HCT116 (cell line): ENCODE measurements at regions not wholly inside any gene's neighbourhood (a gene's known extent, or its start where the extent isn't known, plus 50 kb on each side); places are given as distances from the start of the nearest gene placed in this dataset.

Source experiments
- ATAC-seq: fragments of 200-7000 bp; cut with Tn5 transposase; 2 replicates; pipeline ENCODE4 v1.9.1; 2020; ENCODE audit warnings: mild to moderate bottlenecking, moderate library complexity
- BruUV-seq: library from RNA; stranded (reverse); fragments of 400-500 nt; replicated peaks from 2 replicates; lab custom pipeline; 2021; lab: Mats Ljungman, UMichigan
- CTCF ChIA-PET: fragments of 300-600 bp; sonication (Branson Sonifier 250); formaldehyde crosslinking; loops from one replicate; lab custom pipeline; 2021; ENCODE audit warnings: antibody characterized with exemption; lab: Charles Lee
- POLR2A ChIA-PET: fragments of 300-600, 350-600 bp; sonication (Branson Sonifier 250); formaldehyde crosslinking; loops from one replicate; lab custom pipeline; 2021; ENCODE audit warnings: antibody characterized with exemption; lab: Charles Lee
- RAD21 ChIA-PET, 2 experiments: fragments of 300-600 bp; sonication (Branson Sonifier 250); formaldehyde crosslinking; loops; one replicate each; lab custom pipeline; 2023; ENCODE audit warnings: low total read pairs in 2 of 2; ENCODE audit not compliant: uncharacterized antibody in 2 of 2, unreplicated experiment in 2 of 2, low non-redundant PET in 1 of 2; lab: Charles Lee
- DNase-seq: peaks from one replicate; pipeline ENCODE4 v3.0.0-alpha.2; 2010; ENCODE audit warnings: low read depth, low spot score
- H2AFZ ChIP-seq: fragments of 200-600 bp; shearing (Covaris generic), sonication (generic); 2 replicates; pipeline ENCODE4 v1.6.1; 2017; ENCODE audit warnings: low read depth, mixed run types, mixed read lengths, antibody characterized with exemption, low read length; ENCODE audit not compliant: poor library complexity, severe bottlenecking
- H3K27ac ChIP-seq: 2 replicates; pipeline ENCODE4 v1.5.1; 2012; ENCODE audit warnings: low read depth, low read length
- H3K27me3 ChIP-seq: fragments of 200-600 bp; sonication (generic); 2 replicates; pipeline ENCODE4 v1.6.1; 2016; ENCODE audit warnings: mixed run types, low read length, mixed read lengths; ENCODE audit not compliant: insufficient read depth
- H3K36me3 ChIP-seq, 2 experiments: fragments of 200-500 bp in 1 of 2; fragments of 200-600 bp in 1 of 2; sonication (Bioruptor generic) in 1 of 2; sonication (generic) in 1 of 2; 2 replicates each; pipeline versions ENCODE4 v1.5.1 to v1.6.1; 2014 to 2016; ENCODE audit warnings: low read length in 2 of 2, inconsistent platforms in 1 of 2, mixed read lengths in 1 of 2, mixed run types in 1 of 2; ENCODE audit not compliant: insufficient read depth in 2 of 2, control insufficient read depth in 1 of 2
- H3K4me1 ChIP-seq, 2 experiments: fragments of 200-600 bp in 1 of 2; sonication (generic) in 1 of 2; 2 replicates each; pipeline versions ENCODE4 v1.5.1 to v1.6.1; 2012 to 2017; ENCODE audit warnings: low read length in 2 of 2, inconsistent platforms in 1 of 2, mild to moderate bottlenecking in 1 of 2, mixed read lengths in 1 of 2, mixed run types in 1 of 2, moderate library complexity in 1 of 2; ENCODE audit not compliant: insufficient read depth in 2 of 2, control insufficient read depth in 1 of 2
- H3K4me2 ChIP-seq: fragments of 200-600 bp; sonication (generic); 2 replicates; pipeline ENCODE4 v1.6.1; 2017; ENCODE audit warnings: mixed run types, low read length, mixed read lengths
- H3K4me3 ChIP-seq, 2 experiments: fragments of 200-600 bp in 1 of 2; sonication (generic) in 1 of 2; replicated peaks in 1 of 2; 2 replicates each; pipeline ENCODE4 v1.5.1; 2011 to 2016; ENCODE audit warnings: low read length in 2 of 2, control low read depth in 1 of 2, low read depth in 1 of 2, mild to moderate bottlenecking in 1 of 2, mixed read lengths in 1 of 2, mixed run types in 1 of 2
- H3K79me2 ChIP-seq: fragments of 200-600 bp; sonication (generic); 2 replicates; pipeline ENCODE4 v1.6.1; 2017; ENCODE audit warnings: mild to moderate bottlenecking, mixed run types, low read length, moderate library complexity, mixed read lengths; ENCODE audit not compliant: insufficient read depth
- H3K9ac ChIP-seq: fragments of 200-600 bp; sonication (generic); 2 replicates; pipeline ENCODE4 v1.6.1; 2016; ENCODE audit warnings: low read length, mixed read lengths
- H3K9me2 ChIP-seq: fragments of 200-600 bp; sonication (generic), shearing (Covaris generic); 2 replicates; pipeline ENCODE4 v1.6.1; 2017; ENCODE audit warnings: mixed run types, mild to moderate bottlenecking, moderate library complexity; ENCODE audit not compliant: insufficient read depth
- H3K9me3 ChIP-seq, 2 experiments: fragments of 200-500 bp in 1 of 2; fragments of 200-600 bp in 1 of 2; sonication (Bioruptor generic) in 1 of 2; sonication (generic) in 1 of 2; 2 replicates each; pipeline ENCODE4 v1.6.1; 2014 to 2017; ENCODE audit warnings: low read length in 2 of 2, mixed read lengths in 2 of 2, inconsistent platforms in 1 of 2, low read depth in 1 of 2, mild to moderate bottlenecking in 1 of 2, mixed run types in 1 of 2, moderate library complexity in 1 of 2; ENCODE audit not compliant: control insufficient read depth in 1 of 2, insufficient read depth in 1 of 2
- H4K20me1 ChIP-seq: fragments of 200-600 bp; sonication (generic), shearing (Covaris generic); 2 replicates; pipeline ENCODE4 v1.6.1; 2017; ENCODE audit warnings: mixed run types, mild to moderate bottlenecking, moderate library complexity; ENCODE audit not compliant: insufficient read depth
- ATF3 ChIP-seq: IDR thresholded peaks from 2 replicates; pipeline ENCODE4 v1.6.1; 2012
- CTCF ChIP-seq, 3 experiments: fragments of 200-600 bp in 1 of 3; sonication (generic) in 1 of 3; IDR thresholded peaks in 2 of 3; conservative IDR thresholded peaks in 1 of 3; 2 replicates each; pipeline ENCODE4 v1.5.1; 2012 to 2017; ENCODE audit warnings: low read depth in 2 of 3, low read length in 2 of 3, antibody characterized with exemption in 1 of 3, borderline replicate concordance in 1 of 3, control low read depth in 1 of 3, mild to moderate bottlenecking in 1 of 3, mixed read lengths in 1 of 3, mixed run types in 1 of 3, moderate library complexity in 1 of 3; ENCODE audit not compliant: insufficient read depth in 1 of 3
- ELF1 ChIP-seq: IDR thresholded peaks from 2 replicates; pipeline ENCODE4 v1.6.1; 2012; ENCODE audit warnings: low read depth, borderline replicate concordance
- EZH2 ChIP-seq: fragments of 200-600 bp; sonication (generic); IDR thresholded peaks from 2 replicates; pipeline ENCODE4 v1.6.1; 2017; ENCODE audit warnings: antibody characterized with exemption, mixed run types
- EZH2phosphoT487 ChIP-seq: fragments of 200-600 bp; IDR thresholded peaks from 2 replicates; pipeline ENCODE4 v1.6.1; 2018; ENCODE audit warnings: antibody characterized with exemption, borderline replicate concordance
- JUND ChIP-seq: IDR thresholded peaks from 2 replicates; pipeline ENCODE4 v1.6.1; 2012
- POLR2AphosphoS5 ChIP-seq: IDR thresholded peaks from 2 replicates; pipeline ENCODE4 v1.6.1; 2011; ENCODE audit warnings: mild to moderate bottlenecking, low read depth, low read length, moderate library complexity
- RAD21 ChIP-seq: IDR thresholded peaks from 2 replicates; pipeline ENCODE4 v1.6.1; 2012; ENCODE audit warnings: low read depth, mild to moderate bottlenecking
- REST ChIP-seq: IDR thresholded peaks from 2 replicates; pipeline ENCODE4 v1.6.1; 2012; ENCODE audit warnings: low read depth
- SIN3A ChIP-seq: IDR thresholded peaks from 2 replicates; pipeline ENCODE4 v1.6.1; 2012; ENCODE audit warnings: low read depth
- SP1 ChIP-seq: IDR thresholded peaks from 2 replicates; pipeline ENCODE4 v1.6.1; 2012; ENCODE audit warnings: low read depth
- ZFX ChIP-seq: fragments of 450-650 bp; IDR thresholded peaks from 2 replicates; pipeline ENCODE4 v1.6.1; 2017
- intact Hi-C: fragments of 100-400 bp; cut with micrococcal nuclease; formaldehyde crosslinking; loops from 2 replicates; pipeline ENCODE4 v1.10.0; 2022
- TF ChIP-seq, protein P1 (sequence below): IDR thresholded peaks from 2 replicates; pipeline ENCODE4 v1.6.1; 2012

DNA sequence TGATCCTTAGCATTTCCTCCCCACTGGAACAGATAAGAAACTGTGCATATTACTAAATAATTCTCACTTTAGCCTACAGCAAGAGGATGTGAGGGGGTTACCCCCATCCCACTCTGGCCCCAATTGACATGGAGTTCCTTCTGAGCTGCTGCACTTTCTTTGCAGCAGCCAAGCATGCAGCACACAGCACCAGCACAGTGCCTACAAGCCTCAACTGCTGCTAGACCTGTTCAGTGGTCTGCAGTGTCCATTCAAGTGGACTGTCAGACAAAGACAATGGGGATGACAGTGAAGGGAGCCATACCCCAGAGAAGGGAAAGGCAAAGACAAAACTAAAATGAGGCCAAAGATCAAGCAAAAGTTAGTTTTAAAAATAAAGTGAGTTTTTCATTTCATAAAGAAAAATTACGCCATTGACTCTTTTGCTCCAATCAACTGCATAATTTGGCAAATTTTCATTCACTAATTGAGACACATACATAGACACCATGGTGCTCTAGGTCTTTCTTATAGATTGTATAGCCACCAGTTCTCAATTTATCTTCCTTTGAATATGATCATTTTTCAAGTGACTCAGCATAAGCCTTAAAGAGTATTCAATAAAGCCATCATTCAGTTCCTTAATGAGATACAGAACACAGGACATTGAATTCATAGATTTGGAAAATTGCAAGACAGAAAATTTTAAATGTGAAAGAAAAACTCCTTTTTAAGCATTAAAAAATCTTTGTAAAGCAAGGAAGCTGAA is 410.6 kb downstream of the HNRNPD start:
- no TSS peak for BruUV-seq
- ChIA-PET POLR2A (no interaction called here), CTCF (no interaction called here)

More for the DNA sequence above, 410.6 kb downstream of the HNRNPD start:
- Histone ChIP-seq H3K36me3 (no peaks in the 10 kb centered on the region), H3K79me2 (no peaks in the 10 kb centered on the region), H3K27me3 (0 out of 2 replicates have a peak, but pooled peaks cover 7% of the 10 kb centered on the region), H3K4me3 (no peak overlapping the region), H3K27ac (no peak overlapping the region), H3K9me3 (no peaks in the 10 kb centered on the region), H2AFZ (no peak overlapping the region), H3K9me2 (no peaks in the 10 kb centered on the region), H3K9ac (no peak overlapping the region), H3K4me2 (no peak overlapping the region), H4K20me1 (no peaks in the 10 kb centered on the region), H3K4me1 (no peaks in the 10 kb centered on the region)
- DNase-seq = no peak
- intact Hi-C loops = no loop called here
- TF ChIP-seq JUND (no peak), POLR2AphosphoS5 (no peak), EZH2phosphoT487 (no peak), SP1 (no peak), RAD21 (no peak), CTCF (IDR thresholded peaks at IDR 0.05 in 2 of 3, conservative IDR thresholded peaks at IDR 0.05 in 1 of 3; ENCODE audit: borderline replicate concordance in 1 of 3, insufficient read depth in 1 of 3, low read depth in 2 of 3, low read length in 2 of 3) (no peak), ZFX (no peak), REST (no peak), SIN3A (no peak), EZH2 (no peak), ELF1 (no peak), ATF3 (no peak)
- TF ChIP-seq, protein P1, sequence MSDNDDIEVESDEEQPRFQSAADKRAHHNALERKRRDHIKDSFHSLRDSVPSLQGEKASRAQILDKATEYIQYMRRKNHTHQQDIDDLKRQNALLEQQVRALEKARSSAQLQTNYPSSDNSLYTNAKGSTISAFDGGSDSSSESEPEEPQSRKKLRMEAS = no peak
- RAD21 ChIA-PET = no interaction called here
- no peak for ATAC-seq
